Activated naive CD4-positive, alpha-beta T cell treated with anti-CD3 and anti-CD28 coated beads, Interleukin-2, amount 50 U/mL, for 16 hours (primary cell): ENCODE measurements at regions not wholly inside any gene's neighbourhood (a gene's known extent, or its start where the extent isn't known, plus 50 kb on each side); places are given as distances from the start of the nearest gene placed in this dataset.
"Not testable (repeated sequence)": the region's sequence is repeated elsewhere in the genome, so short reads cannot be mapped to it uniquely, and the experiment has no call there.

Source experiments
- DNase-seq: peaks from one replicate; pipeline ENCODE4 v3.0.0-alpha.2; 2020

DNA sequence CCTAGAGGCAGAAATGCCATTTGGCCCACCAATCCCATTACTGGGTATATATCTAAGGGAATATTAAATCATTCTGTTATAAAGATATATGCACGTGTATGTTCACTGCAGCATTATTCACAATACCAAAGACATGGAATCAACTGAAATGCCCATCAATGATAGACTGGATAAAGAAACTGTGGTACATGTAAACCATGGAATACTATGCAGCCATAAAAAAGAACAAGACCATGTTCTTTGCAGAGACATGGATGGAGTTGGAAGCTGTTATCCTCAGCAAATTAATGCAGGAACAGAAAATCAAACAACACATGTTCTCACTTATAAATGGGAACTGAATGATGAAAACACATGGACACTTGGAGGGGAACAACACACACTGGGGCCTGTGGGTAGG is 458.4 kb downstream of the CD83 start:
- DNase-seq: no peak

DNA sequence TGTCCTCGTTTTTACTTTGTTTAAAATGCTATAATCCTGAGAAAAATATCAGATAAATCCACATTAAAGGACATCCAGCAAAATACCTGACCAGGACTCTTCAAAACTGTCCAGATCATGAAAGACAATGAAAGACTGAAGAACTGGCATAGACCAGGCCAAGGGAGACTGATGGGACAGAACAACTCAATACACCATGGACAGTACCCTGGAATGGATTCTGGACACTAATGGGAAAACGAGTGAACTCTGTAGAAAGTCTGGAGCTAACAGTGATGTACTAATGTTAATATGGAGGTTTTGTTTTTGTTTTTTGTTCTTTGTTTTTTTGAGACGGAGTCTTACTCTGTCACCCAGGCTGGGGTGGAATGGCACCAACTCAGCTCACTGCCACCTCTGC is 461.4 kb downstream of the CD83 start:
- no peak for DNase-seq

DNA sequence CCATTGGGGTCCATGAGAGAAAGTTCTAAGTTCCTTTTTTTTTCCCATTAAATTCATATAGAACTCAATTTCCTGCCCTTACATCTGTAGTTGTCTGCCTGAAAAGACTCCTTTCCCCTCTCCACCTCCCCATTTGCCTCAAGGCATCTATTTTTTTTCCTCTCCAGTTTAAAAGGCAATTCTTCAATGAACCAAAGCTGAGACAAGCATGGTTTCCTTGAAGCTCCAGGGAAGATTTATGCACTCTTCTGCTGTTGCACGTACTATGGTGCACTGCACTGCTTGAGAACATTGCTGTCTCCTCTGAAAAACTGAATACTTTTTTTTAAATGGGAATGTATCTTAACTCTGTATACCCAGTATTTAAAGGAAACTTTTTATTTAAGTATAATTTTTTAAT is 465.2 kb downstream of the CD83 start:
- no peak for DNase-seq

DNA sequence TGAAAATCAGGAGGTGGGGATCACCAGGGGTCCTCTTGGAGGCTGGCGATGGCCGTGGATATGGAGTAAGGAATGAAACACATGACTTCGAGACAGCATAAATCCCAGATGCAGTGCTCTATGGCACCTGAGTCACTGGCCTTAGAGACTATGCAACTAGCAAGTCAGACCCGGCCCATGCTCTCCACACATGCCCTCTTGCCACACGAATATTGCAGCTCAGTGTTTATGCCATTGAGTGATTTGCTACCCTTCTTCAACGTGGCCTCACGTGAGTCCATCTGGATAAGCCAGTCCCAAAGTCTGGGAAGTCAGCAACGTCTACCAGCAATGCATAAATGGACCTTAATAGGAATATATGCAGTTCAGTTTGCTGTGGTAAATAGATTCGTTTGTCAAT is 466.3 kb downstream of the CD83 start:
- DNase-seq: no peak

DNA sequence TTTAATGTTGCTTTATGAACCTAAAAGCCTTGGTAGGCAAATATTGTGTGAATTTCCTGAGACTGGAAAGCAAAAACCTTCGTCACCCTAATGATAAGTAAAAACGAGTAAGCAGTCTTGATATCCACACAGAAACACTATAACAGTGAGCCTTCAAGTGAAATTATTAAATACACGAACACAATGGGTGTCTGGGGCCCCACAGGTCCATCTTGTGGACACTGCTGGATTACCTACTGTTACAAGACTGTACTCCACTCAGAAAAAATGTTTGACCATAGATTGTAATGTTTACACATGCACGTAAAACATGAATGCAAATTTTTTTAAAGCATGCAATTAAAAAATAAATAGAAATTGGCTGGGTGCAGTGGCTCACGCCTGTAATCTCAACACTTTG is 466.9 kb downstream of the CD83 start:
- no peak for DNase-seq

DNA sequence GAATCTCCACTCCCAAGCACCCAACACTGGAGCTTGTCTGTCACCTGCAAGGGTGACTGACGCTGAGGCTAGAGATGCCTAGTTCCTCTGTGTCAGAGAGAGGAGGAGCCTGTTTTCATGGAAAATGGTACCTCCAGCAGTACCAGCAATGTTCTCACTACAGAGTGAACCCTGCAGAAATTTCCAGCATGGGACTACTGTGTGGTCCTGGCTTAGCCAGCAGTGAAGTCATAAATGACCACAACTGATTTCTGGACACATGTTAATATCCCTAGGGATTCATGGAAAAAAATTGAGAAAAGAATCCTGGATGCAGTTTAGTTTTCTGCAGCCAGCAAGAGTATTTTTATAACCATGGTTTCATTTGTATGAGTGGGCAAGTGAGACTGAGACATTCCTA is 468.1 kb downstream of the CD83 start:
- no peak for DNase-seq

DNA sequence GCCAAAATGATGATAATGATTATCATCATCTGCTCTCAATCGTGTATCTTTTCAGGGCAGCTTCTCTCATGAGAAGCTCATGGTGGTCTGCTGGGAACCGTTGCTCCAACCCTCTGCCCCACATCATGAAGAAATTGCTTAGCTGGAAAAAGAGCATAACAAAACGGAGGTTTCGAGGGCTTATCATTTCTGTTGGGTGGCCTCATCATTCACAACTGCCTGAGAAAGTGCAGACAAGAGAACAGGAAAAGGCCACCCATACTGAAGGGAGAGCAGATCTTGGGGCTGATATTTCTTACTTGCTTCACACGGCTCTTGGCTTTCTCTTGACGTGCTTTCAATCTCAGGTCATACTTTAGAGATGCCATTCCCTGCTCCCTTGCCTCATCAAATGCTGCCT is 471.6 kb downstream of the CD83 start:
- no peak for DNase-seq

DNA sequence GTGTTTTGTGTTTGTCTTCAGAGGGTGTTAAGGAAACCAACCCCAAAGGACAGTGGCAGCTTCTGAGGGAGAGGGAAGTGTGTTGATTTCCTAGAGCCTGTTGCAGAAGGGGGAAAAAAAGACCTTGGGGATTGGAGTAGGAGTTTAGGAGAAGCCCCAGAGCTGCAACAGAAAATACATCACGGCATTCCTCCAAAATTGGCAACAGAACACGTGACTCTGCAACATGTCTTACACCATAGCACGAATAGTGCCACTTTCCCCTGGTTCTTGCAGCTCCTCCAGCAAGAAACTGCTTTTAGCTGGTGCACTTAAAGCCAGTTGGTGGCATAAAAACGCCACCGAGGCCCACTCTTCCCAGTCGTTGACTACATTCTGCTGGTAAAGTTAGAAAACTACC is 473.0 kb downstream of the CD83 start:
- no peak for DNase-seq

DNA sequence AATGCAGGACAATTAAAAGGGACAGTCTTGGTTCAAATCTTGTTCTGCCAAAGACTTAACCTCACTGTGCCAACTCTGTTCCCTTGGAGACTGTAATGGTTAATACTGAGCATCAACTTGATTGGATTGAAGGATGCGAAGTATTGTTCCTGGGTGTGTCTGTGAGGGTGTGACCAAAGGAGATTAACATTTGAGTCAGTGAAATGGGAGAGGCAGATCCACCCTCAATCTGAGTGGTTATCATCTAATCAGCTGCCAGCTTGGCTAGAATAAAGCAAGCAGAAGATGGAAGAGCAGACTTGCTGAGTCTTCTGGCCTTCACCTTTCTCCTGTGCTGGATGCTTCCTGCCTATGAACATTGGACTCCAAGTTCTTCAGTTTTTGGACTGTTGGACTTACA is 474.4 kb downstream of the CD83 start:
- DNase-seq: no peak

DNA sequence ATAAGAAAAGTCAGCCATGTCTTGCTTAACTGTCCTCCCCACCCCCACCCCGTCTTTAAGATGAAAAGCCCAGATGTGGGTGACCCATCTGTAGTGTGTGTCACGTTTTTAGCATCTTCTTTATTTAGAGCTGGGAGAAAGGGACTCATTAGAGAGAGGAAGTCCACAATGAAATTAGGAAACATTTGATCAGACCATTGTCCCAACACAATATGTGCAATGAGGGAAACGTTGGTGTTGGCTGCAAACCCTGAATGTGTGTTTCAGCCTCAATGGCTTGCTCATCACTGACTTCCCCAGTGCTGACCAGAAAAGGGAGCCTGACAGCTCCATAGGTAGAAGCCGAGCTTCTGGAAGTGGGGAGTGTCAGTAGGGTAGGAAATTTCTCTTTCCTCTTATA is 475.7 kb downstream of the CD83 start:
- DNase-seq: no peak

DNA sequence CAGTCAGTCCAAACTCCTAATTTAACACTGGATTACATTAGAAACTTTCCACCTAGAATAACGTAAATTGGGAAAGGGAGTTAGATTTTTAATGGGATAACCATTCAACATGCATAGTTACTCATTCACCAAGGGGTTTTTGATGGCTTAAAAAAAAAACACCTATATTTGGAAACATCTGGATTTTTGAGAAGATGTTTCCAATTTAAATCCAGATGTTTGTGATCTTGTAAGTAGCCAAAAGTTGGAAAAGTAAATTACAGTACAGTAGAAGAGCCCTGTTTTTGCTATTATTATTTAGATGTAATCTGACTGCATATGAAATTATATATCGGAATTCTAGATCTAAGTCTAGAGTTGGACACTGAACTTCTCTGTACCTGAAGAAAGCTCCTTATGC is 478.2 kb downstream of the CD83 start:
- no peak for DNase-seq

DNA sequence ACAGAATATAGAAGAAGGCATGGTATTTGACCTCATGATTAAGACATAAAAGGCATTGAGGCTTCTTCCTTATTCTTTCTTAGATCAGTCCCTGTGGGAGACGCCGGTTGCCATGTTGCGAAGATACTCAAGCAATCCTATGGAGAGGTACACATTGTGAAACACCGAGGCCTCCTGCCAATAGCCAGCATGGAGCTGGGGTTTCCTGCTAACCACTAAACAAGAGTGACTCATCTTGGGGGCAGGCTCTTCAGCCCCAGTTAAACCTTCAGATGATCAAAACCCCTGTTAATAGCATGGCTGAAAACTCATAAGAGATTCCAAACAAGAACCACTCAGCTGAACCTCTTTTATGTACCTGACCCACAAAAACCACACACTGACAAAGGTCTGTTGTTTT is 478.8 kb downstream of the CD83 start:
- DNase-seq: no peak

DNA sequence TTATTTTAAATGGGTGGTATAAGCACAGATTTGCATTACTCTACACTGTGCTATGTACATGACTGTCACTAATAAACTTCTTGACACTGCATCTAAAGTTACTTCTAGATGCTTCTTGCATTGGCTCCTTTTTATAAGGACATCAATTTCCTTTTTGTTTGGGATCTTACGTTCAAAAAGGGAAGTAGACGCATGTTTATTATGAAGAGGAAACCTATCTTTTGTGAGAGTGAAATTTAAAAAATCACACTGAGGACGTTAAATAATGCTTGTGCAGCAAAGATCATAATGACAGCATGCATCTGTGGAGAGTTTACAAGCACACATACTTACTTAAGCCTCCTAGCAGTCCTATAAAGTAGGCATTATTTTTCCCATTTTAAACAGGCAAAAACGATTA is 479.5 kb downstream of the CD83 start:
- no peak for DNase-seq

DNA sequence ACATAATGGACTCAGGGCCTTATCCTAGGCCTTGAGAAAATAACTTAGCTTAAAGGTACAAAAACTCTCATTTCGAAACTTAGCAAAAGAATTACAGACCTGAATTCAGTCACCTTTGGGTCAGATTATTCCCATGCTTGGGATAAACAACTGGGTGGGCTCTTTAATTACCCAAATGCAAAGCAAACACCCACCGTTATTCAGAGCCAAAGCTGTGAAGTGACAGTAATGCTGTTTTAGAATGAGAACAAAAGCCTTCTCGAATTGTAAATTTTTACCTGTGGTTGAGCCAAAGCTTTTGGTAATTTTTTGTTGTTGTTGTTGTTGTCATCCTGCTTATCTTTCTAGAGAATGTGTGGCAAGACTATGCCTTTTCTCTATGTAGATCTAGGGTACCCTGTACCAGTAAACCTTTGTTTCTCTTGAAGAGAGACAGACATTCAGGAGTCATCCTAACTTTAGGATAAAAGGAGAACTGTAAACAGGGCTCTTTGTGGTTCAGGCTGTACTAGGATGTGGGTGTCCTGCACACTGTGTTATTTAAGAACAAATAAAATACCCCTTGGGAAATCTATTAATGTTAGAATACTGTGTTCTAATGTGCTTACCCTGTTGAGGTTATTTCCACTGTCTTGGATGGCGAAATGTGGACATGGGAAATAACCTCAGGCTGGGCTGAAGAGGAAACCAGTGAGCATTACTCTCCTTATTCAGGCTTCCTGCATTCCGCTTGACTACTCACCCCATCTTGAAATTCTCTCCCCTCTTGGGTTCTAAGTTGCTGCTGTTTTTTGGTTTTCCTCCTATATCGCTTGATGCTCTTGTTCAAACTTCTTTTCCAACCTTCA is 480.7 kb downstream of the CD83 start:
- no peak for DNase-seq

DNA sequence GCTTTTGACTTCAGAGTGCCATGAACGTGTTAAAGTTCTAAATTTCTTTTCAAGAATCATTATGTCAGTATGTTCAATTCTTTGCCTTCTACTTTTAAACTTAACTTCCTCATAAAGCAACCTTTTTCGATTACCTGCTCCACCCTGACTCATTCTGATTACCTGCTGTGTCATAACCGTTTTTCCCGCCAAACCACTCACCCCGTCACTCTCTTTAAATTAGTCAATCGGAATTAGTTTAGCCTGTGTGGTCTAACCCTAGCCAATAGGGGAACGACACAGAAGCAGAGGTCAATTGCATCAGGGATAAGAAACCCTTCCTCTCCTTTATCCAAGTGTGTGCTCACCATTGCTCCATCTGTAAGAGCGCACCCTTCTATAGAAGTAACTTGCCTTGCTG is 482.7 kb downstream of the CD83 start:
- DNase-seq: not testable (repeated sequence)

DNA sequence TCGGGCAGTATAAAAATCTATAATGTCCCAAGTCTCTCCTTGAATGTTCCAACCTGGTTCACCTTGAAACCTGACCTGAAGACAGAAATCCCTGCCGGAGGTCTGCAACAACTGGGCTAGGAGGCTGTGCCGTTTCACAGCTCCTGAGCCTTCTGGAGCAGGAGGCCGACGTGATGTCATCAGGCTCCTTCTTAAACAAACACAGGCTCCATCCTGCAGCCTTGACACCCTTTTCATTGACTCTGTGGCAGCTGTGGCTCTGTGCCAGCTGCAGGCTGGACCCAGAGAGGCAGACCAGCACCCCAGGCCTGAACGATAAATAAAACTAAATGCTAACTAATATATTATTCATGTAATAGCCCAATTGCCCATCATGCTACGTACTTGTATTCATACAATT is 483.9 kb downstream of the CD83 start:
- no peak for DNase-seq

DNA sequence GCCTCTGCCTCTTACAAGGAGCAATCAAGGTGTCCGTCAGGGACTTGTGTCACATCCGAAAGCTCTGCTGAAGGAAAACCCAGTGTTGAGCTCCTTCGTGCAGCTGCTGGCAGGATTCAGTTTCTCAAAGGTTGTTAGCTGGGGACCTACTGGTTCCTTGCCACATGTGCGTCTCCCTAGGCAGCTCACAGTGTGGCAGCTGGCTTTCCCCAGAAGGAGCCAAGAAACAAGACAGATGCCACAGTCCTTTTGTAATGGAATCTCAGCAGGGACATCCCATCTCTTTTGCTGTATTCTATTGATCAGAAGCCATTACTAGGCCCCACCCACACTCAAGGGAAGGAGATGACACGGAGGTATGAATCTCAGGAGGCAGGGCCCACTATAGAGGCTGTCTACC is 488.8 kb downstream of the CD83 start:
- no peak for DNase-seq

DNA sequence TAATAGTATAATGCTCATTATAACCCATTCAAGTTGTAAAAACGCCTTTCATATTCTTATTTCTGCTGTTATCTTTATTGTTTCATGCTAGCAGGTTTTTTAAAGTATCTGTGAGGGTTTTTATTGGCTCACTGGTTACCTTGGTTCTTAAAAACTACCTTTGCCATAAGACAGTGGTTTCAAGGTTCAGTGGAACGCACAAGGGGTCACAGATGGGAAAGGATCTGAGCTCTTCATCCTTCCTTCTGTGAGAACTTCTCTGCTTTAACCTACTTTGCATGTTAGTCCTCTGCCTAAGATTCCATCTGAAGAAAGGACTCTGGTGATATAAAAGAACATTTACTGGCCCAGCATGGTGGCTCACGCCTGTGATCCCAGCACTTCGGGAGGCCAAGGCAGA is 492.6 kb downstream of the CD83 start:
- no peak for DNase-seq

DNA sequence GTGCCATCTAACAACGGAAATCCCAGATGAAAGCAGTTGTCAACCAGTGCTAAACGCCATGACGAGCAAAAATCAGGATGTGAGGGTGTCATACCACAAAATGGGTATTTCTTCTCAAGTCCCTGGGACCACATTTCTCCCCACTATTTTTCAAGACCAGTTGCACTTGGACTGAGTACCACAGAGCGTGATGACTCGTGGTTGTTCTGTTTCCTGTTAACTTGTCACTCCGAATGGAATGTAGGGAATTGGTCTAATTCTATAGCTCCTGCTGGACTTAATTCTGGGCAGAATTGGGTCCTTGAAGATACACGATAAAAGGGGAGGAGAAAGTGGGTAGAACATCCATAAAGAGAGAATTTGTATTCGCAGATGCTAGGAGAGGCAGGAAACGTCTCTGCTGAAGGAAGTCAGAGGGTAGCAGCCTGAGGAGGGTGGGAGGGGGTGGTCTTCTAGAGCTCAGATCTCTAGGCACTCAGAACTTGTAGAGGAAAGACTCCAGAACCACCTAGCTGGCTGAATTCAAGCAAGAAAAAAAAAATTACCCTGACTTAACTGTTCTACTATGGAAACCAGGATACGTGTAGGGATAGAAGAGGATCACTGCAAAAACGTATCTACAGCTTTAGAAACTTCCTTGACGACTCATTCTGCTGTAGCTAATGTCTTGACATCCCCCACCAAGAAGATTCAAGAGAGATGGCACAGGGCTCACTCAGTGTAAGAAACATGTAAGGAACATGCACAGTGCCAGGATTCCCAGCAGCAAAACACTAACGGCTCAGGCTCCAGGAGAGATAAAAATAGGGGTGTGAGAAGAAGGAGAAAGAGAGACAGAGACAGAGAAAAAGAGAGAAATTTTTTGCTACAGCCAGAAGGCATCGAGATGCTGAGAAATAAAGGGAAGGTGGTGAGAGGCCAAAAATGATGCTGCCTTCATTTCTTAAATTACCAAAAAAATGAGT is 494.7 kb downstream of the CD83 start:
- no peak for DNase-seq

DNA sequence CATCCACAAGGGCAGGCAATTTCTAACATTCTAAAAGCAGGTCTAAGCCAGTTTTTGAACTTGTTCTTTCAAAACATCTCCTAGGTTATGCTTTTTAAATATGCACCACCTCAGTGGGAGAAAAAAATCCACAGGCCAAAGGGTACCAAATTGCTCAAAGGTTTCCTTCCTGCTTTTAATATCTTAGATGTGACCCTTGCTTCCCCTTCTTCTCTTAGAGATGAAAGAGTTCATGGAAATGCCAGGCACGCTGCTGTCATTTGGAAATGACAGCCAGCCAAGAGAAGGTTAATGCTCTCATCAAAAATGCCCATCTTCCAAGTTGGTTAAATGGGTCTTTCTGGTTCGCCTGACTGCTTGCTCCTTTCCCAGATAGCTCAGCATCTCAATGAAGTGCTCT is 497.1 kb downstream of the CD83 start:
- no peak for DNase-seq

DNA sequence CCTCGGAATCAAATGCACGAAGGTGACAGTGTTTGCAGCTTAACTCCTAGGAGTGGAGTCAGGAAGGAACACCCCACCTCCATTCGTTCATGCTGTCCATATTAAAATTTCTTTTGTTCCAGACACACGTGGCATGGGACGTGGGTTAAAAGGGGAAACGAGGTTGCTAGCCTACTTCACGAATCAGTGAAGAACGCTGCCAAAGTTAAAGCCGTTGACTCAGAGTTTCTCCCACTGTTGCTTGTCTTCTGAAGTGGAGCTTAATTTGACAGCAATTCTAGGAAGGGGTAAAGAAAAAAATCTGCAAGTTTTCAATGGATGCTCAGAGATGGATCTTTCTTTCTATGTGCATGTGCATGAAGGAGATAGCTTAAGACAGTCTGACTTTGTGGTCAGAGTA is 499.1 kb downstream of the CD83 start:
- DNase-seq: no peak

DNA sequence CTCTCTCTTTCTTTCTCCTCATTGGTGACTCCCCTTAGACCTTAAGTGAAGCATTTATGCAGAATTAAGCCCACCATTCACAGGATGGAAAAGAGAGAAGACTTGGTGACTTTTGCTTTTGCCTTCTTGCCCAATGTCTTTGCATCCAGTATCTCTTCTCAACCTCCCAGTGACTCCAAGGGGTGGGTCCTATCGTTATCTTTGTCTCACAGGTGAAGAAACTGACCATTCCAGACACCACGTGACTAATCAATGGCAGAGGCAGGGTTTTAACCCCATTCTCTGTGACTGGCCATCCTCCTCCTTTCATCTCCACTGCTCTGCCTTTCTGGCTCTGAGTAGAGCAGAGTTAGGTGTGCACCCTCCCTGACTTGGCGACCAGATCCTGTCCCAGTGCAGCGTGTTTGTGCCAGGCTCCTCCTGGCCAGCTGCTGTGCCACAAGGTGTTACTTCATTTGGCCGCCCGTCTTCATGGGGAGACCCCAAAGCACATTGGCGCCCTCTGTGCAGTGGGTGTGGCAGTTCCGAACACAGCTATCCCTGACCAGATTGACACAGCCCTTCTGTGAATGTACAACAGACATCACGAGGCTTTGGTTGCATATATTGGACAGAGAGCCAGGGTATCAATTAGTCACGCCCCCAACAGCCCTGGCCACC is 501.3 kb downstream of the CD83 start:
- no peak for DNase-seq

DNA sequence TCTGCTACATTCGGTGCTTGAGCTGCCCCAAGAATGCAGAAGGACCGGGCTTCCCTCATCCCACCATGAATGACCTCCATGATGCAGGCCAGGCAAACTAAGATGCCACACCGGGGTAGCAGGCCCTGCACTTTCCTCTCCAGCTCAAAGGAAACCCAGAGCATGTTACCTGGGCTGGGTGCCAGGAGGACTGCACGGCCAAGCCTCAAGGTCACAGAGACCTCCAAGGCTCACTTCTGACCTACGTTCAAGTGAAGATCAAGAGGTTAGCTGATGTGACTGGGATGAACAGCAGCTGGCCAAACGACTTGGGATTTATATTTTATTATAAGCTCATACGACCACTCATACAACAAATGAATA is 501.8 kb downstream of the CD83 start:
- no peak for DNase-seq

DNA sequence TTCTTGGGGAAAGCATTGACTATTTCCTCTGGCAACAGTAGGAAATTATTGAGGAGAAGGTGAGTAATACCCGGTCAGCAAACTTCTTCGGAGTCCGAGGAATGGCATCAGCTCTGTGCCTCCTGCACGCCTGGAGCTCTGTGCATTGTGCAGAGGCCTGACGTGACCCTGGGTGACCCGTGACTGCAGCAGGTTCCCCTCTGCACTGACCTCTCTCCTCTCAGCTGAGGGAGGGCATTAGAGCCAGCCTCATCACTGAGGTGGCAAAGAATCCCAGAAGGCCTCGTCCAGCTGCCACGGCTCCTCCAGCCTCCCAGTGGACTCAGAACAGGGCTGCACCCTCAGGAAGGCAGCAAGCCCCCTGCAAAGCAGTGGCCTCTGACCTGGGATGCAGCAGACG is 502.9 kb downstream of the CD83 start:
- DNase-seq: no peak
